RWPE1 (cell line): ENCODE measurements at regions not wholly inside any gene's neighbourhood (a gene's known extent, or its start where the extent isn't known, plus 50 kb on each side); places are given as distances from the start of the nearest gene placed in this dataset.
"Not testable (repeated sequence)": the region's sequence is repeated elsewhere in the genome, so short reads cannot be mapped to it uniquely, and the experiment has no call there.

ENCODE experiments used
- CTCF ChIA-PET: fragments of 350-600 bp; sonication (Branson Sonifier 250); formaldehyde crosslinking; extraction: SDS; loops from one replicate; lab custom pipeline; 2021; lab: Yijun Ruan, JAX
- POLR2A ChIA-PET: fragments of 400-600 bp; formaldehyde crosslinking; extraction: SDS; loops from one replicate; lab custom pipeline; 2020; ENCODE audit warnings: antibody characterized with exemption; ENCODE audit not compliant: low non-redundant PET; lab: Yijun Ruan, JAX
- DNase-seq: peaks from one replicate; pipeline ENCODE4 v3.0.0; 2012; ENCODE audit warnings: low spot score
- H3K27ac ChIP-seq: fragments of 450-650 bp; 2 replicates; pipeline ENCODE4 v1.5.1; 2017
- CTCF ChIP-seq: fragments of 450-650 bp; conservative IDR thresholded peaks from 2 replicates; pipeline ENCODE4 v1.5.1; 2017; ENCODE audit warnings: low read depth, mild to moderate bottlenecking

GRCh38 chr11:41534391-41534790 lies 74.9 kb upstream of the LRRC4C start:
- no peak for DNase-seq
- no peak overlapping the region for H3K27ac ChIP-seq
- TF ChIP-seq CTCF = no peak
- ChIA-PET CTCF (interaction anchor here (0.5 kb wide), 1 partner anchor 12 kb away, joined by 3 read pairs; no protein-coding TSS in a partner anchor), POLR2A (no interaction called here)

- CTCF ChIA-PET = interaction anchor here (0.5 kb wide), 1 partner anchor 13 kb away, joined by 3 read pairs; no protein-coding TSS in a partner anchor
- no peak overlapping the region for H3K27ac ChIP-seq
- DNase-seq = no peak
- TF ChIP-seq CTCF = no peak
- POLR2A ChIA-PET = no interaction called here
These were observed 75.4 kb upstream of the LRRC4C start for GRCh38 chr11:41534861-41535260.

GRCh38 chr11:41536021-41536568 lies 76.6 kb upstream of the LRRC4C start:
- H3K27ac ChIP-seq = no peak overlapping the region
- ChIA-PET POLR2A (no interaction called here), CTCF (interaction anchor here (0.6 kb wide), 1 partner anchor 1180 kb away, joined by 3 read pairs; no protein-coding TSS in a partner anchor)
- no peak for TF ChIP-seq CTCF
- no peak for DNase-seq

- H3K27ac ChIP-seq, DNase-seq, CTCF ChIA-PET, POLR2A ChIA-PET: not testable (repeated sequence)
These were observed 85.5 kb upstream of the LRRC4C start for GRCh38 chr11:41544902-41545301.

- TF ChIP-seq CTCF = no peak
- CTCF ChIA-PET = no interaction called here
- POLR2A ChIA-PET = no interaction called here
- no peak for DNase-seq
- H3K27ac ChIP-seq = no peak overlapping the region
These were observed 119.1 kb upstream of the LRRC4C start for GRCh38 chr11:41578421-41579051.

- TF ChIP-seq CTCF = no peak
- H3K27ac ChIP-seq = no peak overlapping the region
- POLR2A ChIA-PET = no interaction called here
- CTCF ChIA-PET = no interaction called here
- peak; percentile 3 for DNase-seq
These were observed 120.1 kb upstream of the LRRC4C start for GRCh38 chr11:41579546-41579945.

- ChIA-PET POLR2A (no interaction called here), CTCF (no interaction called here)
- DNase-seq = no peak
- H3K27ac ChIP-seq = no peak overlapping the region
- TF ChIP-seq CTCF = no peak
These were observed 150.1 kb upstream of the LRRC4C start for GRCh38 chr11:41609511-41609910.
